Left ventricle myocardium inferior (tissue), 1 donor: ENCODE measurements at regions not wholly inside any gene's neighbourhood (a gene's known extent, or its start where the extent isn't known, plus 50 kb on each side); places are given as distances from the start of the nearest gene placed in this dataset.
A peak's percentile ranks its signal among the peaks of the same experiment; 100 is the strongest.

ENCODE experiments used
- DNase-seq: peaks from one replicate; pipeline ENCODE4 v3.0.0-alpha.2; 2020
- H3K27ac ChIP-seq: fragments of 200-600 bp; replicated peaks from 2 replicates; pipeline ENCODE4 v1.8.0; 2021
- H3K27me3 ChIP-seq: fragments of 200-600 bp; 2 replicates; pipeline ENCODE4 v1.8.0; 2021; ENCODE audit warnings: low read depth
- H3K36me3 ChIP-seq: fragments of 200-600 bp; 2 replicates; pipeline ENCODE4 v1.8.0; 2021
- H3K4me1 ChIP-seq: fragments of 200-600 bp; 2 replicates; pipeline ENCODE4 v1.8.0; 2021
- H3K4me3 ChIP-seq: fragments of 200-600 bp; 2 replicates; pipeline ENCODE4 v1.8.0; 2021; ENCODE audit warnings: mild to moderate bottlenecking, moderate library complexity
- H3K9me3 ChIP-seq: fragments of 200-600 bp; replicated peaks from 2 replicates; pipeline ENCODE4 v1.8.0; 2021
- CTCF ChIP-seq: fragments of 200-600 bp; IDR thresholded peaks from 2 replicates; pipeline ENCODE4 v1.8.0; 2021; ENCODE audit warnings: antibody characterized with exemption, mild to moderate bottlenecking, borderline replicate concordance
- intact Hi-C: fragments of 100-400 bp; cut with micrococcal nuclease; formaldehyde crosslinking; loops from one replicate; pipeline ENCODE4 v1.11.0; 2022
- donor health status: DM: no; HTN: yes; CAD: no; lungs with severe emphysema.

- intact Hi-C loops, result no loop called here
- no peak for TF ChIP-seq CTCF
- Histone ChIP-seq H3K27me3 (peaks cover 19% of the 10 kb centered on the region), H3K4me1 (no peaks in the 10 kb centered on the region), H3K9me3 (no peaks in the 10 kb centered on the region), H3K36me3 (no peaks in the 10 kb centered on the region), H3K4me3 (no peak overlapping the region), H3K27ac (no peak overlapping the region)
- DNase-seq, result no peak
Observed at GRCh38 chr15:24763891-24764290, 88.3 kb downstream of the NPAP1 start.

- Histone ChIP-seq H3K27ac (no peak overlapping the region), H3K36me3 (no peaks in the 10 kb centered on the region), H3K4me3 (no peak overlapping the region), H3K27me3 (peaks cover 20% of the 10 kb centered on the region), H3K9me3 (no peaks in the 10 kb centered on the region), H3K4me1 (no peaks in the 10 kb centered on the region)
- TF ChIP-seq CTCF, result no peak
- intact Hi-C loops, result no loop called here
- DNase-seq, result no peak
Observed at GRCh38 chr15:24764375-24765171, 89.0 kb downstream of the NPAP1 start.

- peaks cover 4% of the 10 kb centered on the region for H3K9me3 ChIP-seq
- no peak overlapping the region for H3K27ac ChIP-seq
- H3K4me3 ChIP-seq, result no peak overlapping the region
- peaks cover 21% of the 10 kb centered on the region for H3K27me3 ChIP-seq
- H3K4me1 ChIP-seq, result no peaks in the 10 kb centered on the region
- no peak for TF ChIP-seq CTCF
- no peak for DNase-seq
- H3K36me3 ChIP-seq, result no peaks in the 10 kb centered on the region
- intact Hi-C loops, result no loop called here
Observed at GRCh38 chr15:24766511-24767133, 91.0 kb downstream of the NPAP1 start.

GRCh38 chr15:24772266-24772665 is 96.7 kb downstream of the NPAP1 start:
- no peak for TF ChIP-seq CTCF
- intact Hi-C loops, result no loop called here
- Histone ChIP-seq H3K4me3 (peak overlapping the region; percentile 63), H3K36me3 (no peaks in the 10 kb centered on the region), H3K27me3 (peaks cover 63% of the 10 kb centered on the region), H3K9me3 (peaks cover 44% of the 10 kb centered on the region), H3K4me1 (no peaks in the 10 kb centered on the region), H3K27ac (no peak overlapping the region)
- no peak for DNase-seq

- Histone ChIP-seq H3K27me3 (peaks cover 65% of the 10 kb centered on the region), H3K9me3 (peaks cover 44% of the 10 kb centered on the region), H3K4me1 (no peaks in the 10 kb centered on the region), H3K4me3 (peak overlapping the region; percentile 63), H3K27ac (peak overlapping the region; percentile 66), H3K36me3 (no peaks in the 10 kb centered on the region)
- TF ChIP-seq CTCF, result no peak
- peak; percentile 69 for DNase-seq
- intact Hi-C loops, result no loop called here
Observed at GRCh38 chr15:24772686-24773373, 97.3 kb downstream of the NPAP1 start.
